Liver (tissue), 8 donors: ENCODE measurements at regions not wholly inside any gene's neighbourhood (a gene's known extent, or its start where the extent isn't known, plus 50 kb on each side); places are given as distances from the start of the nearest gene placed in this dataset.

ENCODE experiments used
- DNase-seq: peaks from one replicate; pipeline ENCODE4 v3.0.0-alpha.2; 2017; ENCODE audit warnings: low spot score
- H3K27ac ChIP-seq, 2 donors: one replicate each; pipeline ENCODE4 v1.7.0; 2013; ENCODE audit warnings: inconsistent platforms in 2 of 2, low read length in 2 of 2, control low read depth in 1 of 2, low read depth in 1 of 2, mild to moderate bottlenecking in 1 of 2
- H3K27me3 ChIP-seq, 4 donors: one replicate each; pipeline versions ENCODE4 v1.6.1 to v1.7.0; 2013; ENCODE audit warnings: low read length in 3 of 4, inconsistent platforms in 1 of 4, mild to moderate bottlenecking in 1 of 4, moderate library complexity in 1 of 4; ENCODE audit not compliant: control insufficient read depth in 4 of 4, insufficient read depth in 4 of 4
- H3K36me3 ChIP-seq, 4 donors: one replicate each; pipeline versions ENCODE4 v1.6.1 to v1.7.0; 2013; ENCODE audit warnings: low read length in 3 of 4, mild to moderate bottlenecking in 3 of 4, low read depth in 1 of 4, moderate library complexity in 1 of 4; ENCODE audit not compliant: control insufficient read depth in 4 of 4, insufficient read depth in 3 of 4
- H3K4me1 ChIP-seq, 4 donors: one replicate each; pipeline versions ENCODE4 v1.6.1 to v1.7.0; 2013; ENCODE audit warnings: low read length in 3 of 4, mild to moderate bottlenecking in 3 of 4, moderate library complexity in 1 of 4; ENCODE audit not compliant: control insufficient read depth in 4 of 4, insufficient read depth in 4 of 4
- H3K4me3 ChIP-seq, 3 donors: one replicate each; pipeline versions ENCODE4 v1.6.1 to v1.7.0; 2013; ENCODE audit warnings: low read length in 3 of 3, control low read depth in 1 of 3, low read depth in 1 of 3, mild to moderate bottlenecking in 1 of 3
- H3K9ac ChIP-seq, 2 donors: one replicate each; pipeline ENCODE4 v1.7.0; 2013; ENCODE audit warnings: low read length in 2 of 2, mild to moderate bottlenecking in 2 of 2, moderate library complexity in 2 of 2, control low read depth in 1 of 2, low read depth in 1 of 2
- H3K9me3 ChIP-seq, 4 donors: one replicate each; pipeline versions ENCODE4 v1.6.1 to v1.7.0; 2013; ENCODE audit warnings: low read length in 3 of 4; ENCODE audit not compliant: control insufficient read depth in 4 of 4
- CTCF ChIP-seq: fragments of 150-350 bp; IDR thresholded peaks from 2 replicates; pipeline ENCODE4 v1.5.1; 2017; ENCODE audit warnings: improper control_type of control experiment, low read depth, low read length; ENCODE audit not compliant: missing input control
- EGR1 ChIP-seq, 2 donors: IDR thresholded peaks; 2 replicates each; pipeline ENCODE4 v1.6.1; 2016 to 2018; ENCODE audit warnings: antibody characterized with exemption in 2 of 2, low read depth in 2 of 2
- FOXA1 ChIP-seq: IDR thresholded peaks from 2 replicates; pipeline ENCODE4 v1.6.1; 2016; ENCODE audit warnings: antibody characterized with exemption
- FOXA2 ChIP-seq: IDR thresholded peaks from 2 replicates; pipeline ENCODE4 v1.6.1; 2016; ENCODE audit warnings: antibody characterized with exemption
- GABPA ChIP-seq, 2 donors: IDR thresholded peaks in 1 of 2; conservative IDR thresholded peaks in 1 of 2; 2 replicates each; pipeline ENCODE4 v1.6.1; 2016; ENCODE audit warnings: antibody characterized with exemption in 2 of 2, mild to moderate bottlenecking in 1 of 2, moderate library complexity in 1 of 2
- HNF4A ChIP-seq, 2 donors: conservative IDR thresholded peaks; 2 replicates each; pipeline ENCODE4 v1.6.1; 2016; ENCODE audit warnings: antibody characterized with exemption in 2 of 2, mild to moderate bottlenecking in 2 of 2
- HNF4G ChIP-seq: IDR thresholded peaks from 2 replicates; pipeline ENCODE4 v1.6.1; 2016; ENCODE audit warnings: antibody characterized with exemption
- JUND ChIP-seq, 2 donors: IDR thresholded peaks; 2 replicates each; pipeline ENCODE4 v1.6.1; 2016; ENCODE audit warnings: antibody characterized with exemption in 2 of 2
- MAX ChIP-seq: IDR thresholded peaks from 2 replicates; pipeline ENCODE4 v1.6.1; 2016; ENCODE audit warnings: antibody characterized with exemption
- NR2F2 ChIP-seq: IDR thresholded peaks from 2 replicates; pipeline ENCODE4 v1.6.1; 2016; ENCODE audit warnings: antibody characterized with exemption
- RAD21 ChIP-seq, 2 donors: IDR thresholded peaks; 2 replicates each; pipeline ENCODE4 v1.6.1; 2016; ENCODE audit warnings: antibody characterized with exemption in 2 of 2, mild to moderate bottlenecking in 2 of 2
- TAF1 ChIP-seq: conservative IDR thresholded peaks from 2 replicates; pipeline ENCODE4 v1.6.1; 2016; ENCODE audit warnings: antibody characterized with exemption, mild to moderate bottlenecking
- YY1 ChIP-seq: IDR thresholded peaks from 2 replicates; pipeline ENCODE4 v1.6.1; 2016; ENCODE audit warnings: antibody characterized with exemption, mild to moderate bottlenecking
- WGBS: extraction: QIAGEN DNeasy Blood & Tissue Kit; methylation state at CpG from one replicate; pipeline ENCODE4 v1.1.7; 2013; 5-methylcytosine and 5-hydroxymethylcytosine counted together
- TF ChIP-seq, protein P1 (sequence below): IDR thresholded peaks from 2 replicates; pipeline ENCODE4 v1.6.1; 2016; ENCODE audit warnings: antibody characterized with exemption
- TF ChIP-seq, protein P2 (sequence below): IDR thresholded peaks from 2 replicates; pipeline ENCODE4 v1.6.1; 2016; ENCODE audit warnings: antibody characterized with exemption, mild to moderate bottlenecking
- TF ChIP-seq, protein P3 (sequence below): IDR thresholded peaks from 2 replicates; pipeline ENCODE4 v1.6.1; 2016; ENCODE audit warnings: antibody characterized with exemption
- donor health status: healthy.
- donor health status: healthy.
- donor health status: healthy.
- donor health status: healthy.
- donor health status: healthy.

DNA sequence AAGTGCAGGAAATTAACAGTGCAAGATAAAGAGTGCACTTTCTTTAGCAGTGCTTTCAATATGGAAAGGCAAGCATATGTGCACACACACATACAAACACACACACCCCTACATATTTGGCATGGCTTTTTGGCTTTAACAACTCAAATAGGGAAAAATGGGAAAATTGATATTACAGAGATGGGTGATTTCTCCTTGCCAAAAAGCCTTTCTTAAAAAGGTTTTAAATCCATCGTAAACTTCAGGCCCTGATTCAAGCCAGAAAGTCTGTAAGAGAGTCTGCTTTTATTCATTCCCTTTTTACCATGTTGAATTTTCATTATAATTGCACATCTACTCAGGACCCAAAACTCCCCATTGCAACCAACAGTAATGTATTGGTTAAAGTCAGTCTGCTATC is 612.0 kb upstream of the ACTRT1 start:
- Histone ChIP-seq H3K36me3 (no peaks in the 10 kb centered on the region), H3K27ac (no peak overlapping the region), H3K9me3 (no peaks in the 10 kb centered on the region), H3K27me3 (no peaks in the 10 kb centered on the region), H3K4me3 (no peak overlapping the region), H3K9ac (no peak overlapping the region), H3K4me1 (no peaks in the 10 kb centered on the region)
- TF ChIP-seq NR2F2, result no peak
- no peak for TF ChIP-seq EGR1 (IDR thresholded peaks at IDR 0.05; ENCODE audit: low read depth in 2 of 2)
- no peak for TF ChIP-seq FOXA1
- TF ChIP-seq HNF4A (conservative IDR thresholded peaks at IDR 0.05), result no peak
- no peak for TF ChIP-seq FOXA2
- TF ChIP-seq TAF1, result no peak
- TF ChIP-seq, protein P1, sequence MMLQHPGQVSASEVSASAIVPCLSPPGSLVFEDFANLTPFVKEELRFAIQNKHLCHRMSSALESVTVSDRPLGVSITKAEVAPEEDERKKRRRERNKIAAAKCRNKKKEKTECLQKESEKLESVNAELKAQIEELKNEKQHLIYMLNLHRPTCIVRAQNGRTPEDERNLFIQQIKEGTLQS, result no peak
- TF ChIP-seq, protein P2, sequence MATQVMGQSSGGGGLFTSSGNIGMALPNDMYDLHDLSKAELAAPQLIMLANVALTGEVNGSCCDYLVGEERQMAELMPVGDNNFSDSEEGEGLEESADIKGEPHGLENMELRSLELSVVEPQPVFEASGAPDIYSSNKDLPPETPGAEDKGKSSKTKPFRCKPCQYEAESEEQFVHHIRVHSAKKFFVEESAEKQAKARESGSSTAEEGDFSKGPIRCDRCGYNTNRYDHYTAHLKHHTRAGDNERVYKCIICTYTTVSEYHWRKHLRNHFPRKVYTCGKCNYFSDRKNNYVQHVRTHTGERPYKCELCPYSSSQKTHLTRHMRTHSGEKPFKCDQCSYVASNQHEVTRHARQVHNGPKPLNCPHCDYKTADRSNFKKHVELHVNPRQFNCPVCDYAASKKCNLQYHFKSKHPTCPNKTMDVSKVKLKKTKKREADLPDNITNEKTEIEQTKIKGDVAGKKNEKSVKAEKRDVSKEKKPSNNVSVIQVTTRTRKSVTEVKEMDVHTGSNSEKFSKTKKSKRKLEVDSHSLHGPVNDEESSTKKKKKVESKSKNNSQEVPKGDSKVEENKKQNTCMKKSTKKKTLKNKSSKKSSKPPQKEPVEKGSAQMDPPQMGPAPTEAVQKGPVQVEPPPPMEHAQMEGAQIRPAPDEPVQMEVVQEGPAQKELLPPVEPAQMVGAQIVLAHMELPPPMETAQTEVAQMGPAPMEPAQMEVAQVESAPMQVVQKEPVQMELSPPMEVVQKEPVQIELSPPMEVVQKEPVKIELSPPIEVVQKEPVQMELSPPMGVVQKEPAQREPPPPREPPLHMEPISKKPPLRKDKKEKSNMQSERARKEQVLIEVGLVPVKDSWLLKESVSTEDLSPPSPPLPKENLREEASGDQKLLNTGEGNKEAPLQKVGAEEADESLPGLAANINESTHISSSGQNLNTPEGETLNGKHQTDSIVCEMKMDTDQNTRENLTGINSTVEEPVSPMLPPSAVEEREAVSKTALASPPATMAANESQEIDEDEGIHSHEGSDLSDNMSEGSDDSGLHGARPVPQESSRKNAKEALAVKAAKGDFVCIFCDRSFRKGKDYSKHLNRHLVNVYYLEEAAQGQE, result no peak
- TF ChIP-seq, protein P3, sequence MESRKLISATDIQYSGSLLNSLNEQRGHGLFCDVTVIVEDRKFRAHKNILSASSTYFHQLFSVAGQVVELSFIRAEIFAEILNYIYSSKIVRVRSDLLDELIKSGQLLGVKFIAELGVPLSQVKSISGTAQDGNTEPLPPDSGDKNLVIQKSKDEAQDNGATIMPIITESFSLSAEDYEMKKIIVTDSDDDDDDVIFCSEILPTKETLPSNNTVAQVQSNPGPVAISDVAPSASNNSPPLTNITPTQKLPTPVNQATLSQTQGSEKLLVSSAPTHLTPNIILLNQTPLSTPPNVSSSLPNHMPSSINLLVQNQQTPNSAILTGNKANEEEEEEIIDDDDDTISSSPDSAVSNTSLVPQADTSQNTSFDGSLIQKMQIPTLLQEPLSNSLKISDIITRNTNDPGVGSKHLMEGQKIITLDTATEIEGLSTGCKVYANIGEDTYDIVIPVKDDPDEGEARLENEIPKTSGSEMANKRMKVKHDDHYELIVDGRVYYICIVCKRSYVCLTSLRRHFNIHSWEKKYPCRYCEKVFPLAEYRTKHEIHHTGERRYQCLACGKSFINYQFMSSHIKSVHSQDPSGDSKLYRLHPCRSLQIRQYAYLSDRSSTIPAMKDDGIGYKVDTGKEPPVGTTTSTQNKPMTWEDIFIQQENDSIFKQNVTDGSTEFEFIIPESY, result no peak
- no peak for TF ChIP-seq YY1
- TF ChIP-seq HNF4G, result no peak
- DNase-seq, result no peak
- 82% methylated on average over 1 of the region's 1 CpG for WGBS

- TF ChIP-seq FOXA2 (no peak), JUND (IDR thresholded peaks at IDR 0.05) (no peak), RAD21 (IDR thresholded peaks at IDR 0.05) (no peak), HNF4G (no peak), EGR1 (IDR thresholded peaks at IDR 0.05; ENCODE audit: low read depth in 2 of 2) (no peak), FOXA1 (no peak), MAX (no peak), GABPA (IDR thresholded peaks at IDR 0.05 in 1 of 2, conservative IDR thresholded peaks at IDR 0.05 in 1 of 2) (no peak), CTCF (no peak), HNF4A (conservative IDR thresholded peaks at IDR 0.05) (no peak)
- TF ChIP-seq, protein P2, result no peak
- TF ChIP-seq, protein P3, result no peak
- TF ChIP-seq, protein P1, result no peak
- H3K9ac ChIP-seq, result no peak overlapping the region
- no peak overlapping the region for H3K27ac ChIP-seq
- H3K36me3 ChIP-seq, result no peaks in the 10 kb centered on the region
- no peak overlapping the region for H3K4me3 ChIP-seq
- peaks cover 0 to 15% (median 4%) of the 10 kb centered on the region in 4 donors for H3K9me3 ChIP-seq
- no peak for DNase-seq
- H3K4me1 ChIP-seq, result no peaks in the 10 kb centered on the region
- WGBS, result 28% methylated on average over 6 of the region's 6 CpGs
- H3K27me3 ChIP-seq, result peaks cover 0 to 6% (median 0%) of the 10 kb centered on the region in 4 donors
These were observed 601.4 kb upstream of the ACTRT1 start for GRCh38 chrX:128653524-128654060.
